ENCODE measurements at regions not wholly inside any gene's neighbourhood (a gene's known extent, or its start where the extent isn't known, plus 50 kb on each side); places are given as distances from the start of the nearest gene placed in this dataset.

- no peaks in the 10 kb centered on the region for H3K36me3 ChIP-seq
- no peaks in the 10 kb centered on the region for H3K4me1 ChIP-seq
- no peak for TF ChIP-seq CTCF (IDR thresholded peaks at IDR 0.05)
- TF ChIP-seq POLR2A (IDR thresholded peaks at IDR 0.05): no peak
- H3K9me3 ChIP-seq: no peaks in the 10 kb centered on the region
- no peaks in the 10 kb centered on the region for H3K27me3 ChIP-seq
- no peak overlapping the region for H3K4me3 ChIP-seq
- no peak for DNase-seq
- intact Hi-C loops (cut with DNase I; ENCODE audit: low total_unique reads): no loop called here
- no peak overlapping the region for H3K27ac ChIP-seq
These were observed 624.0 kb downstream of the MID1IP1 start for GRCh38 chrX:39425124-39425806.

GRCh38 chrX:39426101-39426500 lies 624.8 kb downstream of the MID1IP1 start:
- Histone ChIP-seq H3K36me3 (no peaks in the 10 kb centered on the region), H3K27ac (no peak overlapping the region), H3K4me3 (no peak overlapping the region), H3K4me1 (no peaks in the 10 kb centered on the region), H3K9me3 (no peaks in the 10 kb centered on the region), H3K27me3 (no peaks in the 10 kb centered on the region)
- intact Hi-C loops (cut with DNase I; ENCODE audit: low total_unique reads): no loop called here
- DNase-seq: no peak
- TF ChIP-seq CTCF (IDR thresholded peaks at IDR 0.05) (no peak), POLR2A (IDR thresholded peaks at IDR 0.05) (no peak)

DNA sequence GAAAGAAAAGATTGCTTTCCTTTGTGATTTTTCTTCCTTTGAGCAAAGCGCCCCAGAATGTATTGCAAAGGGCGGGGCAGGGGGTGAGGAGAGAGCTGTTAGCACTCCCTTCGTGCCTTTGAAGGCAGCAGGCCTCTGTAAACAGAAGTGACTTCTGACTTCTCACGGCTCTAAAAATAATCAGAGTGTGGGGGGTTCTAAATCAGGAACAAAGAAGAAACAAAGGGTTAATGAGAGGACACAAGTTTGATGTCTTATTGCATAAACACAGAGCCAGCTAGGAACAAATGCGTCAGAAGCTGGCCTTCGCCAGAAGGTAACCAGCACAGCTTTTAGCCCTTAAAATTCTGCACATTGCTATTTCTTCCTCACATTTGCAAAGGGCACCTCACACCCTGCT lies 626.2 kb downstream of the MID1IP1 start:
- Histone ChIP-seq H3K36me3 (no peaks in the 10 kb centered on the region), H3K27me3 (no peaks in the 10 kb centered on the region), H3K4me1 (no peaks in the 10 kb centered on the region), H3K9me3 (no peaks in the 10 kb centered on the region), H3K4me3 (no peak overlapping the region), H3K27ac (peak overlapping the region in 1 of 2 donors; percentile 45)
- intact Hi-C loops (cut with DNase I; ENCODE audit: low total_unique reads): no loop called here
- DNase-seq: peak in 1 of 2 donors; percentile 37
- TF ChIP-seq POLR2A (IDR thresholded peaks at IDR 0.05) (no peak), CTCF (IDR thresholded peaks at IDR 0.05) (no peak)

GRCh38 chrX:39427906-39428305 lies 626.6 kb downstream of the MID1IP1 start:
- Histone ChIP-seq H3K4me1 (no peaks in the 10 kb centered on the region), H3K36me3 (no peaks in the 10 kb centered on the region), H3K9me3 (no peaks in the 10 kb centered on the region), H3K27me3 (no peaks in the 10 kb centered on the region), H3K27ac (peak overlapping the region in 1 of 2 donors; percentile 45), H3K4me3 (no peak overlapping the region)
- no peak for DNase-seq
- TF ChIP-seq CTCF (IDR thresholded peaks at IDR 0.05) (no peak), POLR2A (IDR thresholded peaks at IDR 0.05) (no peak)
- intact Hi-C loops (cut with DNase I; ENCODE audit: low total_unique reads): no loop called here

GRCh38 chrX:39430551-39430950 lies 629.3 kb downstream of the MID1IP1 start:
- H3K9me3 ChIP-seq: no peaks in the 10 kb centered on the region
- H3K27me3 ChIP-seq: no peaks in the 10 kb centered on the region
- H3K36me3 ChIP-seq: no peaks in the 10 kb centered on the region
- TF ChIP-seq CTCF (IDR thresholded peaks at IDR 0.05) (no peak), POLR2A (IDR thresholded peaks at IDR 0.05) (no peak)
- intact Hi-C loops (cut with DNase I; ENCODE audit: low total_unique reads): no loop called here
- H3K4me3 ChIP-seq: no peak overlapping the region
- H3K27ac ChIP-seq: no peak overlapping the region
- no peaks in the 10 kb centered on the region for H3K4me1 ChIP-seq
- no peak for DNase-seq

Measured in uterus (tissue), 3 donors.